WI38 (cell line): ENCODE measurements at regions not wholly inside any gene's neighbourhood (a gene's known extent, or its start where the extent isn't known, plus 50 kb on each side); places are given as distances from the start of the nearest gene placed in this dataset.

Experiments used
- H3K4me3 ChIP-seq: 2 replicates; pipeline ENCODE4 v1.5.1; 2011; ENCODE audit warnings: low read depth, mild to moderate bottlenecking, control low read depth, low read length
- TF ChIP-seq, protein P1 (sequence below): IDR thresholded peaks from 2 replicates; pipeline ENCODE4 v1.5.1; 2012; ENCODE audit warnings: low read depth, mild to moderate bottlenecking, control low read depth, low read length

DNA sequence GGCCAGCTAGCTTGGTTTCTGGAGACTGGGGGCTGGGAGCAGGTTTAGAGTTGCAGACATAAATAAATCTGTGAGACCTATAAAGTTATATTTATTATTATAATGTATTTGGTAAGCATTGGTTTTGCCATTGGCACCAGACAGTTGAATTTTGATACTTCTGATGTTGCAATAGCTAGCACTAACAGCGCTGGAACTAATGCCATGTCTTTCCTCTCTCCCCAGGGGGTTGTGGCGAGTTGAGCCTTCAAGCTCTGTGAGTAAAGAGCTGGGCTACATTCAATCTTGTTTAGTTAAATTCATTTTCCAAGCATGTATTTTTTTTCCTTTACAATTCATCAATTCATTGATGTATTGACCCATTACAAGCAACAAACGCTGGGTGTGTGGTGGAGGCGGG lies 358.7 kb upstream of the NR3C2 start:
- no peak overlapping the region for H3K4me3 ChIP-seq
- TF ChIP-seq, protein P1, sequence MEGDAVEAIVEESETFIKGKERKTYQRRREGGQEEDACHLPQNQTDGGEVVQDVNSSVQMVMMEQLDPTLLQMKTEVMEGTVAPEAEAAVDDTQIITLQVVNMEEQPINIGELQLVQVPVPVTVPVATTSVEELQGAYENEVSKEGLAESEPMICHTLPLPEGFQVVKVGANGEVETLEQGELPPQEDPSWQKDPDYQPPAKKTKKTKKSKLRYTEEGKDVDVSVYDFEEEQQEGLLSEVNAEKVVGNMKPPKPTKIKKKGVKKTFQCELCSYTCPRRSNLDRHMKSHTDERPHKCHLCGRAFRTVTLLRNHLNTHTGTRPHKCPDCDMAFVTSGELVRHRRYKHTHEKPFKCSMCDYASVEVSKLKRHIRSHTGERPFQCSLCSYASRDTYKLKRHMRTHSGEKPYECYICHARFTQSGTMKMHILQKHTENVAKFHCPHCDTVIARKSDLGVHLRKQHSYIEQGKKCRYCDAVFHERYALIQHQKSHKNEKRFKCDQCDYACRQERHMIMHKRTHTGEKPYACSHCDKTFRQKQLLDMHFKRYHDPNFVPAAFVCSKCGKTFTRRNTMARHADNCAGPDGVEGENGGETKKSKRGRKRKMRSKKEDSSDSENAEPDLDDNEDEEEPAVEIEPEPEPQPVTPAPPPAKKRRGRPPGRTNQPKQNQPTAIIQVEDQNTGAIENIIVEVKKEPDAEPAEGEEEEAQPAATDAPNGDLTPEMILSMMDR, result no peak

DNA sequence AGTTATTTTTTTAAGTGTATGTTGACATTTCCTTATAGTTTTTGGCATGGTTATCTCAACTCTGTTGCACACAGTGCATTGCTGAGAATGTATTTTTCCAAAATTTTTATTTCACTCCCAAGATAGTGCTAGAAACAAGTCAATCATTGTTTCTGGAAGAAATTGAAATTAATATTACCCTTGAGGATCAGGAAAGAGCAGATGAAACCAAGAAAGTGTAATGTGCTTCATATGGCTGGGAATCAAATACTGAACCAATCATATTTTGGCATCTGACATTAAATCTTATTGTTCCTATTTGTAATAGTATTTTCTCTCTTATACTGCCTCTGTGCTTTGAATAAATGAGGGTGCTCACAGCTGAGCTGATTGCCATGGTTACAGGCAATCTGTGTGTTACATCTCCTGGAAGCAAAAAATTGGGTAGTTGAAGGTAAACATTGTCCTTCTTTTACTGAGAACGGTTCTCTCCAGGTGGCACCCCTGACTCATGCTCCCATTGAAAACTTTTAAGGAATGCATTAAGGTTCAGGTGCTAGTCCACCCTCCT lies 358.2 kb upstream of the NR3C2 start:
- TF ChIP-seq, protein P1, result no peak
- H3K4me3 ChIP-seq, result no peak overlapping the region

DNA sequence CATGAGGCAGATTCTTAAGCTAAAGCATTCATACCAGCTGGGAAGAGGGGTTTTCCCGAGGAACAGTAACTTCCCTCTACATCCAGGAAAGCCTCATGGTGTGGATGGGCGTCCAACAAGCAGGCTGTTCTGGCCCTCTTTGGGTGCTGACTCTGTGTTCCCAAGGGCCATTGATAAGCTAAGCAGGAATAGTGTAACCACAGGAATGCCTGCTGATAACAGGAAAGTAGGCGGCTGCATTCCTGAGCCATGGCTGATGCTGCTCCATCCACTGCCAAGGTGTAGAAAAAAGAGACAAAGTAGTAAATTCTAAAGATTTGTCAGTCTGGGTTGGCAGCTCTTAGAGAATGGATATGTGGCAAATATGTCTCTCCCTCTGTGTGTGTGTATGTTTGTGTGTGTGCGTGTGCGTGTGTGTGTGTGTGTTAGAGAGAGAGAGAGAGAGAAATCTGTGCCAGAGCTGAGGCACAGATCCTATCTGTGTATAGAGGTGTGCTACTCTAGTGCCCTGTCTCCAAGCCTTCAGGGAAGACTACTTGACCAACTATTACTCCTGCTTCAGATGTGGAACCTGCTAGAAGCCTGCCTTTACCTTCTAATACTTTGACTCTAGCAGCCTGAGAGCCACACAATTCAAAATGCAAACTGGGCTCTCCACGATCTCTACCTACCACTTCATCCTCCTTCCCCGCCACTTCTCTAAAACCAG lies 353.1 kb upstream of the NR3C2 start:
- TF ChIP-seq, protein P1, result no peak
- H3K4me3 ChIP-seq, result no peak overlapping the region

DNA sequence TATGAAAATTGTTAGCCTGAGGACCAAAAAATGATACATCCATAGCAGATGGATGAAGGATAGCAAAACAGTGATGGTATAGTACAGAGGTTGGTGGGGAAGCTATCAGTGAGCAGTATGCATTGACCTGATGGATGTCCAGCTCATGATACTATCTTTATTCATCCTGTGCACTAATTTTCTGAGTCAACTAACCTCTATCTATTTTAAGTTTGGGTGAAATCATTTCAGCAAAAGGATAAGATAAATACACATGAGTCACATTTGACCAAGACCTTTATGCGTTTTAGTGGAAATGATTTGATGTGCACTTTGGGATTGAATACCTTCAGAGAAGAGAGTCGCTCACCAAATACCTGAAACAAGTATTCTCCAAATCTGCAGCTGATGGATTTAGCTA lies 351.0 kb upstream of the NR3C2 start:
- TF ChIP-seq, protein P1, result no peak
- no peak overlapping the region for H3K4me3 ChIP-seq

DNA sequence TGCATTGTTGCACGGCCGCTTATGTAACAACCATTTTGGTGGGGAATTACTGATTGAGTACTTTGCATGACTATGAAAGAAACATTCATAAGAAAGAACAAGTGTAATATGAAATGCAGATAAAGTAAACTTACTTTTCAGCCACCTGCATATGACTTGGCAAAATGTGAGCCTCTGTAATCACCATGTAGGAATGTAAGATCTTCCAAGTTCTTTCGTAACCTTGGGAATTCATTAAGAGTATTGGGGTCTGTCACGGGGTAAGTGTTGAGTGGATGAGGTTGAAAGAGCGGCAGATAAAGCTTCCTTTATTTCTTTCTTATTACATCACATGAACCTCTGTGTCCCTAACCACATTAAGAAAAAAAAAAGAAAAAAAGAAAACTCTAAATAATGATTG lies 348.5 kb upstream of the NR3C2 start:
- H3K4me3 ChIP-seq, result no peak overlapping the region
- TF ChIP-seq, protein P1, result no peak

DNA sequence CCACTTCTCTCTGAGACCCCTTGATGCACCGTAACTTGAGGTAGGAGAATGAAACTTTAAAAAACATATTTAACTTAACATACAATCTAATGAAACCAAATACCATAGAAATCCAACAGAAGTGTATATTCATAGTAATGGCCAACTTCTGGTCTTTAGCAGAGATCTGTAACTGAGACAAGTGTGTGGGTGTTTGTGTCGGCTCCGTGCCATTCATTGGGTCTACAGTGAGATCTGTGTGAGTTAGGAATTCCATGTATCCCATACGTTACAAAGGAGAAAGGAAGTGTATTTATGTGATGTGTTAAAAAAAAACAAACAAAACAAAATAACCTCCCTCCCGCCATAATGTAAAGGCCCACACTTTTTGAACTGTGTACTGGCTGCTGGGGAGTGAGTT lies 348.0 kb upstream of the NR3C2 start:
- no peak overlapping the region for H3K4me3 ChIP-seq
- TF ChIP-seq, protein P1, result no peak

DNA sequence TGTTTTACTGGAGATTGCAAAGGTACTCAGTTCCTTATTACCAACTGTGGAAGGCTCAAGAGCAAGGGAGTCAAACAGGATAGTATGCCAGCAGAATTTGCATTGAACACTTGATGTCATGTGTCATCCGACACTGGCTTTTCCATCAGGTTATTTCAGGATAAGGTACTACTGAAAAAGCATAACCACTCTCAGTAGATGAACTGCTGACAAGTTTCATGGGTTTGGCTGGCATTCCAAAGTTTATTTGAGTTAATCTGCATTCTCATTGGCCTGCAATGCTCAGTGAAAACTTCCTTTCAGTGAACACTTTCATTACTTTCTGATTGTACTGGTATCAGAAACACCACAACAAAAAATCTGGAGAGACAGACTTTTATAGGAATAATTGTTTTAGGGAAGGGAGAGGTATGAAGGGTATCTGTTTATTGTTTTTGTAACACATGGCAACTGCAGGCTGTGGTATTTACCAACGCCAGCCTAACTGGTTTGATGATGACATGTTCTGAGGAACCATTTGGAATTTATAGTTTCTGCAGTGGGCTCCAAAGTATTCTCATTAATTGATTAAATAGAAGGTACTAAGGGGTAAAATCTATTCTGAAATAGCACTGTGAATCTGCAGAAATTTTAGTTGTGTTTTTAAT lies 345.7 kb upstream of the NR3C2 start:
- H3K4me3 ChIP-seq, result no peak overlapping the region
- TF ChIP-seq, protein P1, result no peak
